H1 (cell line): ENCODE measurements at regions not wholly inside any gene's neighbourhood (a gene's known extent, or its start where the extent isn't known, plus 50 kb on each side); places are given as distances from the start of the nearest gene placed in this dataset.

Experiments
- CTCF ChIA-PET: fragments of 300-600 bp; sonication (Branson Sonifier 250); formaldehyde crosslinking; loops from one replicate; lab custom pipeline; 2021; ENCODE audit not compliant: partially characterized antibody; lab: Charles Lee
- POLR2A ChIA-PET: fragments of 300-600 bp; sonication (Branson Sonifier 250); formaldehyde crosslinking; loops from one replicate; lab custom pipeline; 2021; ENCODE audit warnings: inconsistent platforms; ENCODE audit not compliant: partially characterized antibody; lab: Charles Lee
- DNase-seq, 2 experiments: peaks; one replicate each; pipeline versions ENCODE4 v3.0.0 to v3.0.0-alpha.2; 2010 to 2022; ENCODE audit warnings: low spot score in 2 of 2, low read depth in 1 of 2, mixed read lengths in 1 of 2
- FAIRE-seq: peaks from 2 replicates; lab custom pipeline; 2011; peaks lifted over from hg19 to GRCh38; lab: Jason Lieb, UNC
- H2AFZ ChIP-seq: 2 replicates; pipeline ENCODE4 v1.8.1; 2012; ENCODE audit warnings: low read length, inconsistent platforms
- H2AK5ac ChIP-seq: 2 replicates; pipeline ENCODE4 v1.6.1; 2013; ENCODE audit warnings: low read depth, low read length
- H2BK120ac ChIP-seq: replicated peaks from 2 replicates; pipeline ENCODE3; 2013; ENCODE audit warnings: low read depth, low read length, inconsistent platforms
- H2BK12ac ChIP-seq: 2 replicates; pipeline ENCODE4 v1.6.1; 2013; ENCODE audit warnings: low read depth, low read length
- H2BK15ac ChIP-seq: 2 replicates; pipeline ENCODE4 v1.6.1; 2013; ENCODE audit warnings: low read length
- H2BK20ac ChIP-seq: 2 replicates; pipeline ENCODE4 v1.6.1; 2013; ENCODE audit warnings: low read length
- H2BK5ac ChIP-seq: 2 replicates; pipeline ENCODE4 v1.6.1; 2013; ENCODE audit warnings: low read depth, low read length
- H3K14ac ChIP-seq: 2 replicates; pipeline ENCODE4 v1.6.1; 2013; ENCODE audit warnings: inconsistent platforms; ENCODE audit not compliant: insufficient read length
- H3K18ac ChIP-seq: 2 replicates; pipeline ENCODE4 v1.6.1; 2013; ENCODE audit warnings: low read length; ENCODE audit errors: extremely low read depth
- H3K23ac ChIP-seq: 2 replicates; pipeline ENCODE4 v1.6.1; 2013; ENCODE audit warnings: inconsistent platforms; ENCODE audit not compliant: insufficient read length
- H3K23me2 ChIP-seq: 2 replicates; pipeline ENCODE4 v1.6.1; 2013; ENCODE audit warnings: low read depth, low read length
- H3K27ac ChIP-seq: 2 replicates; pipeline ENCODE4 v1.6.1; 2011; ENCODE audit warnings: low read depth, low read length, inconsistent platforms
- H3K27me3 ChIP-seq, 4 experiments: replicated peaks in 1 of 4; 1 replicate in 1 of 4; 2 replicates in 3 of 4; pipeline versions ENCODE4 v1.6.1 to v1.8.1; 2011 to 2013; ENCODE audit warnings: low read length in 3 of 4, mild to moderate bottlenecking in 3 of 4, inconsistent platforms in 2 of 4, mixed read lengths in 2 of 4, moderate library complexity in 1 of 4; ENCODE audit not compliant: control insufficient read depth in 3 of 4, insufficient read depth in 3 of 4; ENCODE audit errors: extremely low read depth in 1 of 4
- H3K36me3 ChIP-seq, 4 experiments: 2 replicates each; pipeline versions ENCODE4 v1.6.1 to v1.8.1; 2011 to 2013; ENCODE audit warnings: mild to moderate bottlenecking in 4 of 4, low read length in 3 of 4, moderate library complexity in 2 of 4, control low read depth in 1 of 4, inconsistent platforms in 1 of 4; ENCODE audit not compliant: insufficient read depth in 4 of 4, control insufficient read depth in 2 of 4
- H3K4ac ChIP-seq: replicated peaks from 2 replicates; pipeline ENCODE3; 2013; ENCODE audit warnings: low read length, low read depth, mixed read lengths, inconsistent platforms; ENCODE audit not compliant: insufficient read length
- H3K4me1 ChIP-seq, 4 experiments: replicated peaks in 1 of 4; 1 replicate in 1 of 4; 2 replicates in 3 of 4; pipeline versions ENCODE4 v1.6.1 to v1.8.1; 2011 to 2013; ENCODE audit warnings: low read length in 3 of 4, inconsistent platforms in 2 of 4, mixed read lengths in 1 of 4; ENCODE audit not compliant: insufficient read depth in 4 of 4, control insufficient read depth in 3 of 4
- H3K4me2 ChIP-seq, 2 experiments: 2 replicates each; pipeline versions ENCODE4 v1.6.1 to v1.8.1; 2011 to 2013; ENCODE audit warnings: low read depth in 2 of 2, low read length in 2 of 2, control low read depth in 1 of 2, inconsistent platforms in 1 of 2, mild to moderate bottlenecking in 1 of 2; ENCODE audit not compliant: insufficient read depth in 1 of 2
- H3K4me3 ChIP-seq, 4 experiments: fragments of 200-600, 300-600 bp in 1 of 4; sonication (generic), shearing (Covaris generic), sonication (Bioruptor Twin) in 1 of 4; 2 replicates each; pipeline versions ENCODE4 v1.5.1 to v1.8.1; 2011 to 2016; ENCODE audit warnings: low read length in 4 of 4, low read depth in 3 of 4, control low read depth in 2 of 4, inconsistent platforms in 2 of 4, mild to moderate bottlenecking in 2 of 4, mixed read lengths in 1 of 4, moderate library complexity in 1 of 4; ENCODE audit not compliant: insufficient read depth in 2 of 4; ENCODE audit errors: extremely low read depth in 1 of 4
- H3K56ac ChIP-seq: replicated peaks from 2 replicates; pipeline ENCODE3; 2013; ENCODE audit warnings: low read depth, mild to moderate bottlenecking, mixed read lengths, low read length, inconsistent platforms; ENCODE audit not compliant: insufficient read length
- H3K79me1 ChIP-seq: 2 replicates; pipeline ENCODE4 v1.6.1; 2013; ENCODE audit warnings: low read depth, low read length, control low read depth
- H3K79me2 ChIP-seq, 2 experiments: 2 replicates each; pipeline versions ENCODE4 v1.6.1 to v1.8.1; 2012 to 2013; ENCODE audit warnings: low read length in 2 of 2, mild to moderate bottlenecking in 2 of 2, inconsistent platforms in 1 of 2; ENCODE audit not compliant: insufficient read depth in 2 of 2, control insufficient read depth in 1 of 2
- H3K9ac ChIP-seq, 4 experiments: replicated peaks in 1 of 4; 1 replicate in 1 of 4; 2 replicates in 3 of 4; pipeline versions ENCODE4 v1.6.1 to v1.8.1; 2011 to 2013; ENCODE audit warnings: low read depth in 3 of 4, low read length in 3 of 4, control low read depth in 2 of 4, mild to moderate bottlenecking in 2 of 4, moderate library complexity in 2 of 4, inconsistent platforms in 1 of 4; ENCODE audit errors: extremely low read depth in 1 of 4
- H3K9me3 ChIP-seq, 2 experiments: 2 replicates each; pipeline versions ENCODE4 v1.6.1 to v1.8.1; 2012 to 2013; ENCODE audit warnings: mild to moderate bottlenecking in 2 of 2, moderate library complexity in 2 of 2, control low read depth in 1 of 2, inconsistent platforms in 1 of 2, low read depth in 1 of 2, low read length in 1 of 2, mixed read lengths in 1 of 2; ENCODE audit not compliant: insufficient read depth in 2 of 2
- H4K20me1 ChIP-seq, 2 experiments: replicated peaks in 1 of 2; 2 replicates each; pipeline versions ENCODE3 to v1.8.1; 2011 to 2013; ENCODE audit warnings: inconsistent platforms in 2 of 2, low read length in 2 of 2, mild to moderate bottlenecking in 1 of 2; ENCODE audit not compliant: insufficient read depth in 2 of 2, control insufficient read depth in 1 of 2
- H4K5ac ChIP-seq: 2 replicates; pipeline ENCODE4 v1.6.1; 2013; ENCODE audit warnings: low read length, low read depth, mixed read lengths, inconsistent platforms; ENCODE audit not compliant: insufficient read length
- H4K8ac ChIP-seq: 2 replicates; pipeline ENCODE4 v1.8.0; 2013; ENCODE audit warnings: mild to moderate bottlenecking, moderate library complexity, low read length, inconsistent platforms; ENCODE audit not compliant: insufficient read depth; ENCODE audit errors: extremely low read depth
- H4K91ac ChIP-seq: replicated peaks from 2 replicates; pipeline ENCODE3; 2013; ENCODE audit warnings: low read length, mixed read lengths, inconsistent platforms; ENCODE audit not compliant: insufficient read length
- BCL11A ChIP-seq, 2 experiments: IDR thresholded peaks; one replicate each; pipeline ENCODE4 v1.6.1; 2011; ENCODE audit warnings: low read depth in 2 of 2, low read length in 2 of 2, mild to moderate bottlenecking in 2 of 2
- CEBPB ChIP-seq: IDR thresholded peaks from 2 replicates; pipeline ENCODE4 v1.6.1; 2012; ENCODE audit warnings: low read depth, low read length
- CHD1 ChIP-seq: IDR thresholded peaks from 2 replicates; pipeline ENCODE4 v1.6.1; 2012; ENCODE audit warnings: low read depth, low read length, improper control_type of control experiment
- CTCF ChIP-seq, 3 experiments: IDR thresholded peaks; 1 replicate in 2 of 3; 2 replicates in 1 of 3; pipeline versions ENCODE4 v1.5.1 to v1.6.1; 2011; ENCODE audit warnings: low read length in 3 of 3, mild to moderate bottlenecking in 3 of 3, inconsistent platforms in 2 of 3, low read depth in 1 of 3, moderate library complexity in 1 of 3; ENCODE audit not compliant: insufficient read depth in 1 of 3; ENCODE audit errors: control extremely low read depth in 1 of 3
- GTF2F1 ChIP-seq: IDR thresholded peaks from 2 replicates; pipeline ENCODE4 v1.6.1; 2012; ENCODE audit warnings: low read depth, low read length, improper control_type of control experiment, borderline replicate concordance
- HDAC6 ChIP-seq: IDR thresholded peaks from one replicate; pipeline ENCODE4 v1.7.1; 2012; ENCODE audit warnings: low read depth, mild to moderate bottlenecking, inconsistent platforms, low read length, moderate library complexity
- KDM5A ChIP-seq: fragments of 200-600 bp; IDR thresholded peaks from 2 replicates; pipeline ENCODE4 v1.7.1; 2012; ENCODE audit warnings: mild to moderate bottlenecking, low read length, inconsistent platforms, mixed read lengths
- POLR2A ChIP-seq, 2 experiments: IDR thresholded peaks; 1 replicate in 1 of 2; 2 replicates in 1 of 2; pipeline ENCODE4 v1.6.1; 2011; ENCODE audit warnings: low read depth in 2 of 2, low read length in 2 of 2, mild to moderate bottlenecking in 2 of 2; ENCODE audit errors: control extremely low read depth in 1 of 2
- SIRT6 ChIP-seq: IDR thresholded peaks from one replicate; pipeline ENCODE4 v1.7.1; 2012; ENCODE audit warnings: low read length, inconsistent platforms
- SP4 ChIP-seq: IDR thresholded peaks from 2 replicates; pipeline ENCODE4 v1.6.1; 2012; ENCODE audit warnings: low read length, inconsistent platforms
- TAF1 ChIP-seq: IDR thresholded peaks from 2 replicates; pipeline ENCODE4 v1.6.1; 2011; ENCODE audit warnings: mild to moderate bottlenecking, low read depth, low read length
- WGBS, 2 experiments: shearing (Covaris generic) in 1 of 2; methylation state at CpG; one replicate each; pipeline versions ENCODE4 v1.1.6 to v1.1.7; 2013 to 2015; ENCODE audit warnings: low lambda C conversion rate in 2 of 2, mixed read lengths in 2 of 2, inconsistent platforms in 1 of 2, low coverage in 1 of 2, missing lambda C conversion rate in 1 of 2; ENCODE audit not compliant: insufficient replicate concordance in 2 of 2, insufficient coverage in 1 of 2, insufficient read length in 1 of 2; ENCODE audit errors: extremely low coverage in 1 of 2, missing lambda C conversion rate in 1 of 2; 5-methylcytosine and 5-hydroxymethylcytosine counted together
- TF ChIP-seq, protein P1 (sequence below): IDR thresholded peaks from 2 replicates; pipeline ENCODE4 v1.6.1; 2011; ENCODE audit warnings: low read depth, mild to moderate bottlenecking, low read length; ENCODE audit not compliant: insufficient read depth

DNA sequence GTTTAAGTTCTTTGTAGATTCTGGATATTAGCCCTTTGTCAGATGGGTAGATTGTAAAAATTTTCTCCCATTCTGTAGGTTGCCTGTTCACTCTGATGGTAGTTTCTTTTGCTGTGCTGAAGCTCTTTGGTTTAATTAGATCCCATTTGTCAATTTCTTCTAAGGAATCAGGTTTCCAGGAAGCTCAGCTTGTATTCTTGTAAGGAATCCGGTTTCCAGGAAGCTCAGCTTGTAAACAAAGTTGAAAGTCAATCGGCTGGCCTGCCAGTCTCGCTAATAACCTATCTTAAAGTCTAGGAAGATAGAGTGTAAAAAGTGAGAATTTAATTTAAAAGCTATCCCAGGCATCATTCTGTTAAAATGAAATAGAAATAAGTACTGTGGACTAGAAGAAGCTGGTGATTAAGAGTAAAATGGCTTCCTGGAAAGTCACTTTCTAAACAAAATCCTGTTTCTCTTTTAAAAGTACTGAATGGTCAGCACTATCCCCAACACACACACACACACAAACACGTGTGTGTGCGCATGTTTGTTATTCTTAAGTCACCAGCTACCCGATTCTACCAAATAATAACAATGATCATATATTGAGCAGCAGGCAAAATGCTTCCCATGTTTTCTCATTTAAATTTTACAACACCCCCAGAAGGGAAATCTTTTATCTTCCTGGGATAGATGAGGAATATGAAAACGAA, 171.7 kb downstream of the PAPSS1 start:
- Histone ChIP-seq H3K27me3 (no peaks in the 10 kb centered on the region), H3K18ac (no peak overlapping the region), H3K23me2 (no peaks in the 10 kb centered on the region), H4K5ac (no peak overlapping the region), H4K8ac (no peak overlapping the region), H3K9ac (peak overlapping the region in 1 of 4 experiments; percentile 34; a peak in 2 of 7 replicates), H3K79me2 (no peaks in the 10 kb centered on the region), H2AK5ac (no peak overlapping the region), H3K4me2 (no peak overlapping the region), H2BK120ac (no peak overlapping the region), H3K79me1 (no peaks in the 10 kb centered on the region), H3K4ac (no peak overlapping the region), H4K20me1 (no peaks in the 10 kb centered on the region), H2BK5ac (no peak overlapping the region), H3K14ac (no peak overlapping the region), H2BK15ac (no peak overlapping the region), H3K4me1 (no peaks in the 10 kb centered on the region; a peak in 1 of 7 replicates), H2AFZ (0 out of 2 replicates have a peak overlapping the region, but pooled peaks have one; percentile 65), H3K27ac (no peak overlapping the region), H3K36me3 (no peaks in the 10 kb centered on the region), H3K56ac (no peak overlapping the region), H3K9me3 (no peaks in the 10 kb centered on the region), H4K91ac (no peak overlapping the region), H3K23ac (no peak overlapping the region), H3K4me3 (no peak overlapping the region), H2BK20ac (no peak overlapping the region), H2BK12ac (no peak overlapping the region)
- DNase-seq (no peak), FAIRE-seq (no peak)
- POLR2A ChIA-PET = no interaction called here
- CTCF ChIA-PET = interaction anchor here (1.0 to 1.3 kb wide), 2 partner anchors 10 to 188 kb away, joined by 3 to 4 read pairs; no protein-coding TSS in a partner anchor
- WGBS, 2 experiments = 73% methylated on average over 7 of the region's 7 CpGs; no CpG with 5 or more reads in 1 of the 2 experiments
- TF ChIP-seq HDAC6 (no peak), KDM5A (no peak), TAF1 (no peak), BCL11A (IDR thresholded peaks at IDR 0.05; ENCODE audit: low read depth in 2 of 2, low read length in 2 of 2) (no peak), CHD1 (no peak), SIRT6 (no peak), GTF2F1 (no peak), SP4 (no peak), CTCF (IDR thresholded peaks at IDR 0.05; ENCODE audit: control extremely low read depth in 1 of 3, insufficient read depth in 1 of 3, low read depth in 1 of 3, low read length in 3 of 3) (no peak), POLR2A (IDR thresholded peaks at IDR 0.05; ENCODE audit: control extremely low read depth in 1 of 2, low read depth in 2 of 2, low read length in 2 of 2) (no peak), CEBPB (no peak)
- TF ChIP-seq, protein P1, sequence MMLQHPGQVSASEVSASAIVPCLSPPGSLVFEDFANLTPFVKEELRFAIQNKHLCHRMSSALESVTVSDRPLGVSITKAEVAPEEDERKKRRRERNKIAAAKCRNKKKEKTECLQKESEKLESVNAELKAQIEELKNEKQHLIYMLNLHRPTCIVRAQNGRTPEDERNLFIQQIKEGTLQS = no peak
